AG04450 (cell line): ENCODE measurements at regions not wholly inside any gene's neighbourhood (a gene's known extent, or its start where the extent isn't known, plus 50 kb on each side); places are given as distances from the start of the nearest gene placed in this dataset.
"Not testable (repeated sequence)": the region's sequence is repeated elsewhere in the genome, so short reads cannot be mapped to it uniquely, and the experiment has no call there.

Source experiments
- CTCF ChIA-PET: fragments of 300-600, 350-600 bp; formaldehyde crosslinking; extraction: SDS; loops from one replicate; lab custom pipeline; 2022; ENCODE audit warnings: antibody characterized with exemption, inconsistent platforms; lab: Charles Lee
- POLR2A ChIA-PET: fragments of 350-600 bp; formaldehyde crosslinking; extraction: SDS; loops from one replicate; lab custom pipeline; 2021; ENCODE audit warnings: antibody characterized with exemption, inconsistent platforms; lab: Yijun Ruan, JAX
- DNase-seq: peaks from one replicate; pipeline ENCODE4 v3.0.0-alpha.2; 2011; ENCODE audit warnings: low read depth, low spot score
- H3K27ac ChIP-seq: one replicate; pipeline ENCODE4 v1.5.1; 2012; ENCODE audit warnings: low read depth, low read length, control low read depth
- H3K27me3 ChIP-seq: one replicate; pipeline ENCODE4 v1.6.0; 2012; ENCODE audit warnings: low read length; ENCODE audit not compliant: control insufficient read depth, insufficient read depth
- H3K4me3 ChIP-seq: 2 replicates; pipeline ENCODE4 v1.5.1; 2011; ENCODE audit warnings: mild to moderate bottlenecking, low read depth, low read length, control low read depth
- H3K9me3 ChIP-seq: 2 replicates; pipeline ENCODE4 v1.5.1; 2012; ENCODE audit warnings: low read length; ENCODE audit not compliant: control insufficient read depth, insufficient read depth

DNA sequence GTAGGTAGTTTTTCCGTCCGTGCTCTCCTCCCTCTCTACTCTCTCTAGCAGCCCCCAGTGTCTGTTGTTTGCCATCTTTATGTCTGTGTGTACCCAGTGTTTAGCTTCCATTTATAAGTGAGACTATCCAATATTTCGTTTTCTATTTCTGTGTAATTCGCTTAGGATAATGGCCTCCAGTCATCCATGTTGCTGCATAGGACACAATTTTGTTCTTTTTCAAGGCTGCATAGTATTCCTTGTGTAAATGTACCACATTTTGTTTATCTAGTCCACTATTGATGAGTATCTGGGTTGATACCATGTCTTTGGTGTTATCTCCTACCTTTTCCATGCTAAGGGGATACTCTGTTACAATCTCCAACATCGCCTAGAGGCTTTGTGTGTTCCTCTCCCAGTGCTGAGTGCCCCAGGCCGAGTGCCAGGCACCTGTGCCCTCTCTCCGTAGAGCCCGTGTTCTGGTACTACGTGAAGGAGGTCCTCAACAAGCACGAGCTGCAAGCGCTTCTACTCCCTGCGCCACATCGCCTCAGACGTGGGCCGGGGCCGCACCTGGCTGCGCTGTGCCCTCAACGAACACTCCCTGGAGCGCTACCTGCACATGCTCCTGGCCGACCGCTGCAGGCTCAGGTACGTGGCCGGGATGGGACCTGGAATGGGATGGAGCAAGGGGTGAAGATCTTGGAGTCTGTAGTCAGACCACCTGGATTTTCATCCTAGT is 51.0 kb downstream of the NPIPB11 start:
- H3K4me3 ChIP-seq, H3K9me3 ChIP-seq, POLR2A ChIA-PET, CTCF ChIA-PET, H3K27ac ChIP-seq, H3K27me3 ChIP-seq, DNase-seq: not testable (repeated sequence)

- H3K27me3 ChIP-seq, DNase-seq, H3K9me3 ChIP-seq, CTCF ChIA-PET, POLR2A ChIA-PET, H3K27ac ChIP-seq, H3K4me3 ChIP-seq: not testable (repeated sequence)
Observed at GRCh38 chr16:29354449-29354848, 52.1 kb downstream of the NPIPB11 start.

- H3K9me3 ChIP-seq, POLR2A ChIA-PET, H3K27ac ChIP-seq, H3K4me3 ChIP-seq, H3K27me3 ChIP-seq, CTCF ChIA-PET, DNase-seq: not testable (repeated sequence)
Observed at GRCh38 chr16:29352617-29352999, 53.9 kb downstream of the NPIPB11 start.

DNA sequence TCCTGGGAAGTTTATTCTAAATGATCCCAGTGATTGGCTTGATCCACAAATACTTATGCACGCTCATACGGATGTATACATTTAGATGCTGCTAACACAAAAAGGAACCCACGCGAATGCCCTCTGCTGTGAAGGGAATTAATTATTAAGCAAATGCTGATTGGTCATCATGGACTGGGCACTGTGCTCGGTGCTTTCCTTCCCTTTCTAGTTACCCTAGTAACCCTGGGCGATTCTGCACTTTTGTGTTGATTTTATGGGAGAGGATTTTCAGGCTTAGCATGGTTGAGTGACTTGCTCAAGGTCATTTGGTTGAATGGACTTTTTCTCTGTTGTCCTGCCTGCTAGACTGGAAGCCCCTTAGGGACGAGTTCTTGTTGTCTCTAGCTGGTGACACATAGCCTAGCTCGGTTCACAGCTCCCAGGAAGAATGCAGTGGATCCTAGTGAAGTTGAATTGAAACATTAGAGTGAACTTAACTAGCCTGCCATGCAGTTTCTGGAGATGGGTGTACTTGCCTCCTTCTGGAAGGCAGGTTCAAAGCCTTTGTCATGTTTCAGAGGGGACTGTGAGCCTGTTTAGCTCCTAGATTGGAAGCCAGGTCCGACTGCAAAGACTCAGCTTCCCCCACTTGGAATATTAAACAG is 54.4 kb downstream of the NPIPB11 start:
- POLR2A ChIA-PET, DNase-seq, CTCF ChIA-PET, H3K27me3 ChIP-seq, H3K27ac ChIP-seq, H3K9me3 ChIP-seq, H3K4me3 ChIP-seq: not testable (repeated sequence)

DNA sequence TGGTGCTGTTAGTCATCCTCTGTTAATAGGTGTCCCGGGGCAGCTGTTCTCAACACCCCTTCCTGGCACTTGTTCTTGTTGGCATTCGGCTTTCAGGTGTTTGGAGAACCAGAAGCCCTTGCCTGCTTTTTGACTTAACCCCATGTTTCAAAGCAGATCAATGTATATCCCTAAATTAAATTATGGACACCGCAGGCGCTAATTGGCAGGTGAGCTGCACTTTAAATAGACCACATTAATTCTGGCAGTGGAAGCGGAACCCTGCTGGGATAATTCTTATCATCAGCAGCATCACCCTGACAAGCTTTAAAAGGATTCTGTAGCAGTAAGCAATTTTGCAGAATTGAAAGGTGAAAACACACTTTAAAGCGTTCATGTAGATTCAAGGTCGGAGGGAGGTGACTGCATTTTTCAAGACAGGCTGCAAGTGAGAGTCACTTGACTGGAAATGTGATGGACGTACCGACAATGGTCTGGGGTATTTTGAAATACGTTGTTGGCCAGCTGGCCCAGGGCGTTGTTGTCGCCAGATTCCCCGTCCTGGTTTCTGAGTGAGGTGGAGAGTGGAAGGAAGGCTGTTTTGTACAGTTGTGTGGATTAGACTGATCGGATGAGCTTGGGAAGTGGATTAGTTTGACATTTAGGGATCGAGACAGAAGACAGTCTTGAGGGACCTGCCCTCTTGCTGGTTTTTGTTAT is 55.1 kb downstream of the NPIPB11 start:
- CTCF ChIA-PET, DNase-seq, H3K9me3 ChIP-seq, H3K4me3 ChIP-seq, H3K27ac ChIP-seq, H3K27me3 ChIP-seq, POLR2A ChIA-PET: not testable (repeated sequence)

DNA sequence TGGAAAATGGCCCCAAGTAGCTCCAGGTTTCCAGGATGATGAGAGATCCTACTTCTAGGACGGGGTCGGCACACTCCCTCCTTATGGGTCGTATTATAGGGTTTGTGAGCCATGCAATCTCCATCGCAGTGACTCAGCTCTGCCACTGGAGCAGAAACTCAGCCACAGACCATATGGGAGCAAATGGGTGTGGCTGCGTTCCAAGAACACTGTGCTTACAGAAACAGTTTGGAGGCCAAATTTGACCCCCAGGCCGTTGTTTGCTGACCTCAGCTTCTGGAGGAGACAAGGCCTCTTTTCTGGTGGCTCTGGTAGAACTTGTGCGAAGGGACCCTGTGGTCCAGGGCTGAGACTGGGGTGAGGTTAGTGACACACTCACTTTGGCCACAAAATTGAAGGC is 56.5 kb downstream of the NPIPB11 start:
- H3K27ac ChIP-seq = peak overlapping the region; percentile 11
- H3K27me3 ChIP-seq, H3K4me3 ChIP-seq, CTCF ChIA-PET, H3K9me3 ChIP-seq, POLR2A ChIA-PET: not testable (repeated sequence)
- DNase-seq = peak; percentile 61

DNA sequence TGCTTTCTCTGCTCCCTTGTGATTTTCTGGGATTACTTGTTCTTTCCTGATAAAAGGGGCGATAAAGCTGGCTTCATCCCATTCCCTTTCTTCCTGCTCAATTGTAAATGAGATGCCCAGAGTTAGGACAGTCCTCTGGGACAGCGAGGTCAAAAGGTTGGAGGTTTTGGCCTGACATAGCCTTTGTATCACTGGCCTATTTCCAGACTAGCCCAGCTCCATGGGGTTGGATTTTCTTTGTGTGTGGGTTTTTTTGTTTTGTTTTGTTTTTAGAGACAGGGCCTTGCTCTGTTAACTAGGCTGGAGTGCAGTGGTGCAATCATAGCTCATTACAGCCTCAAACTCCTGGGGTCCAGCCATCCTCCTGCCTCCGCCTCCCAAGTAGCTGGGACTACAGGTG is 57.8 kb downstream of the NPIPB11 start:
- POLR2A ChIA-PET, H3K4me3 ChIP-seq, H3K27ac ChIP-seq, CTCF ChIA-PET, H3K9me3 ChIP-seq, DNase-seq, H3K27me3 ChIP-seq: not testable (repeated sequence)

DNA sequence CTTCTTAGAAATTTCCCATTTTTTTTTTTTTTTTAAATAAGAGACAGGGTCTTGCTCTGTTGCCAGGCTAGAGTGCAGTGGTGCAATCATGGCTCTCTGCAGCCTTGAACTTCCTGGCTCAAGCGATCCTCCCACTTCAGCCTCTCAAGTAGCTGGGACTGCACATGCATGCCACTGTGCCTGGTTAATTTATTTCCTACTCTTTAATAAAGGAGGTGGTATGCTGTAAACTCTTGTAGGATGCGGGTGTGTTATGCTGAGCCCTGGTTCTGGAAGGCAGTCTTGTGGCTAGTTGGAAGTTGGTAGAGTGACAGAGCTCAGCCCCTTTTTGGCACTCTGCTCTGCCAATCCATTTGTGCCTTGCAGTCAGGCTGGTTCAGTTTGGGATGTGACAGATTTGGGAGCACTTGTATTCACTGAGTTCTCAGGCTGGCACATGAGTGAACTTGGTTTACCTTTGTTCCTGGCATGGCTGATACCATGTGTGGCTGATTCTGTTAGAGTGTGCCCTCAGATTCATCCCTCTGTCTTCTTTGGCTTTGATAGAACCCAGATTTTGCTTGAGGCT is 58.3 kb downstream of the NPIPB11 start:
- H3K27me3 ChIP-seq, H3K27ac ChIP-seq, CTCF ChIA-PET, POLR2A ChIA-PET, H3K4me3 ChIP-seq, DNase-seq, H3K9me3 ChIP-seq: not testable (repeated sequence)

DNA sequence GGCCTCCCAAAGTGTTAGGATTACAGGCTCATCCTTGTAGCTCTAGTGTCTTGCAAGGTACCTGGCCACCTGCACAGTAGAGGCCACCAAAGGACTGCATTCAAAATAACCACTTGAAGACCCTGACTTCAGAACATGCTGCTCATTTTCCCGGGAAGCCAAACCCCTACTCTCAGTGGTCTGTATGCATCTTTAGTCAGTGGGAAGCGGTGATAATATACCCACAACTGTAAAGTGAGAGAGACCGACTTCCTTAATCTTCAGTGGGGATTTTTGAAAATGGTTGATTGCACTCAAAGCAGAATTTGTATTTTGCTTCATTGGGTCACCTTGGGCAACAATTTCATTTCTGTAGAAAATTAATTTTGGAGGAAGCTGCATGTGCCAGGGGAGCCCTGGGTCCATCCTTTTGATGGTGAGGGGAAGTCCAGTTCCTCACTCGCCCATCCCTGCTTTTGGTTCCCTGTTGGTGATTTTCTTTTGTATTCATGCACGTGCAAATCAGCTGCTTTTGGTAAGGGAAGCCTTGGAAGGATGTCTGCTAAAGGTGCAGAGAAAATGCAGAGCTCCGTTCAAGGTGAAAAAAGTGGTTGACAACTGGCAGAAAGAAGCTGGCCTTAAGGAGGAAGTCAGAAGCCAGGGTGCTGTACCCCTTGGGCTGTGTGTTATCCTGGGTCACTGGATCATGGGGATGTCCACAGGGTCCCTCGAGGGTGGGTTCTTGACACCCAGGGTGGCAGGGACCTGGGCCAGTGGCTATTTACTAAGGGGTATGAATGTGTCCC is 59.5 kb downstream of the NPIPB11 start:
- H3K27ac ChIP-seq, H3K4me3 ChIP-seq, H3K9me3 ChIP-seq, CTCF ChIA-PET, POLR2A ChIA-PET, H3K27me3 ChIP-seq, DNase-seq: not testable (repeated sequence)

DNA sequence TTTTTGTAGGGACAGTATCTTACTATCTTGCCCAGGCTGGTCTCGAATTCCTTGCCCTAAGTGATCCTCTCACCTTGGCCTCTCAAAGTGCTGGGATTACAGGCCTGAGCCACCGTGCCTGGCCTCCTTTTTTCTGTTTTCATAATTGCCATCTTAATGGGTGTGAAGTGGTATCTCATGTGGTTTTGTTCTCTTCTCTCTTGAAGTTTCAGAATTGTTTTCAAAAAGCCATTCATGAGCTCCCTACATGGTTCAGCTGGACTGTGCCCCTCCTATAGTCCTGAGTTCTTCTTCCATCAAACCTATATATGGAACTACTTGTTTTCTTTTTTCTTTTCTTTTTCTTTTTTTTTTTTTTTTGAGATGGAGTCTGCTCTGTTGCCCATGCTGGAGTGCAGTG is 60.3 kb downstream of the NPIPB11 start:
- H3K4me3 ChIP-seq, CTCF ChIA-PET, DNase-seq, H3K27me3 ChIP-seq, POLR2A ChIA-PET, H3K9me3 ChIP-seq, H3K27ac ChIP-seq: not testable (repeated sequence)

GRCh38 chr16:29342937-29343336 is 63.6 kb downstream of the NPIPB11 start:
- H3K27me3 ChIP-seq, CTCF ChIA-PET, POLR2A ChIA-PET, DNase-seq, H3K9me3 ChIP-seq, H3K27ac ChIP-seq, H3K4me3 ChIP-seq: not testable (repeated sequence)
